B cell (primary cell): ENCODE measurements at regions not wholly inside any gene's neighbourhood (a gene's known extent, or its start where the extent isn't known, plus 50 kb on each side); places are given as distances from the start of the nearest gene placed in this dataset.

Source experiments
- ATAC-seq: fragments of 200-7000 bp; cut with Tn5 transposase; one replicate; pipeline ENCODE4 v1.10.0; 2021; ENCODE audit warnings: low read depth, mild to moderate bottlenecking, moderate number of reproducible peaks, moderate library complexity
- CTCF ChIA-PET: fragments of 350-600 bp; sonication (Branson Sonifier 250); formaldehyde crosslinking; loops from one replicate; lab custom pipeline; 2021; ENCODE audit warnings: antibody characterized with exemption, inconsistent platforms; lab: Charles Lee
- POLR2A ChIA-PET: fragments of 350-600 bp; sonication (Branson Sonifier 250); formaldehyde crosslinking; loops from one replicate; lab custom pipeline; 2021; ENCODE audit warnings: antibody characterized with exemption; lab: Charles Lee
- DNase-seq: peaks from one replicate; pipeline ENCODE4 v3.0.0; 2013
- H2AFZ ChIP-seq: 2 replicates; pipeline ENCODE4 v1.6.1; 2012; ENCODE audit warnings: mild to moderate bottlenecking, low read depth, low read length; ENCODE audit not compliant: insufficient read depth, poor library complexity, severe bottlenecking
- H3K27ac ChIP-seq, 2 donors: 1 replicate in 1 of 2; 2 replicates in 1 of 2; pipeline ENCODE4 v1.5.1; 2012 to 2013; ENCODE audit warnings: low read length in 2 of 2, mild to moderate bottlenecking in 2 of 2, moderate library complexity in 1 of 2
- H3K27me3 ChIP-seq, 4 experiments: fragments of 200-600 bp in 1 of 4; sonication (generic) in 1 of 4; replicated peaks in 1 of 4; 1 replicate in 2 of 4; 2 replicates in 2 of 4; pipeline versions ENCODE4 v1.6.1 to v1.7.0; 2013 to 2016; ENCODE audit warnings: low read length in 3 of 4, mild to moderate bottlenecking in 2 of 4, mixed read lengths in 1 of 4, moderate library complexity in 1 of 4; ENCODE audit not compliant: insufficient read depth in 4 of 4, control insufficient read depth in 3 of 4; ENCODE audit errors: control extremely low read depth in 1 of 4
- H3K36me3 ChIP-seq, 2 experiments: replicated peaks in 1 of 2; 1 replicate in 1 of 2; 2 replicates in 1 of 2; pipeline versions ENCODE4 v1.6.1 to v1.7.1; 2013; ENCODE audit warnings: low read length in 1 of 2; ENCODE audit not compliant: insufficient read depth in 2 of 2, control insufficient read depth in 1 of 2; ENCODE audit errors: control extremely low read depth in 1 of 2, extremely low read depth in 1 of 2
- H3K4me1 ChIP-seq, 2 donors: fragments of 200-600 bp in 1 of 2; sonication (generic) in 1 of 2; 1 replicate in 1 of 2; 2 replicates in 1 of 2; pipeline versions ENCODE4 v1.5.1 to v1.6.1; 2013 to 2017; ENCODE audit warnings: low read length in 2 of 2; ENCODE audit not compliant: control insufficient read depth in 2 of 2, insufficient read depth in 2 of 2
- H3K4me2 ChIP-seq: replicated peaks from 2 replicates; pipeline ENCODE3; 2012; ENCODE audit warnings: mild to moderate bottlenecking, low read depth, low read length; ENCODE audit not compliant: poor library complexity, severe bottlenecking
- H3K4me3 ChIP-seq, 5 experiments: fragments of 200-600 bp in 1 of 5; sonication (generic) in 1 of 5; 1 replicate in 3 of 5; 2 replicates in 2 of 5; pipeline versions ENCODE4 v1.5.1 to v1.7.0; 2011 to 2016; ENCODE audit warnings: low read length in 4 of 5, mild to moderate bottlenecking in 4 of 5, low read depth in 2 of 5, control low read depth in 1 of 5, moderate library complexity in 1 of 5; ENCODE audit not compliant: insufficient read depth in 1 of 5; ENCODE audit errors: control extremely low read depth in 1 of 5, extremely low read depth in 1 of 5
- H3K79me2 ChIP-seq: fragments of 200-600 bp; sonication (generic); one replicate; pipeline ENCODE4 v1.6.0; 2016; ENCODE audit warnings: low read length; ENCODE audit not compliant: control insufficient read depth, insufficient read depth
- H3K9ac ChIP-seq: fragments of 200-600 bp; sonication (generic); 2 replicates; pipeline ENCODE4 v1.6.1; 2017; ENCODE audit warnings: mild to moderate bottlenecking, low read length, moderate library complexity
- H3K9me3 ChIP-seq, 3 donors: one replicate each; pipeline versions ENCODE4 v1.6.1 to v1.7.1; 2013; ENCODE audit warnings: low read length in 2 of 3; ENCODE audit not compliant: control insufficient read depth in 2 of 3, insufficient read depth in 1 of 3; ENCODE audit errors: control extremely low read depth in 1 of 3
- H4K20me1 ChIP-seq: 2 replicates; pipeline ENCODE4 v1.6.0; 2012; ENCODE audit warnings: mild to moderate bottlenecking, low read length; ENCODE audit not compliant: insufficient read depth, control insufficient read depth, poor library complexity, severe bottlenecking
- H3K27ac Mint-ChIP-seq: one replicate; pipeline ENCODE4 v1.8.0; 2021; ENCODE audit warnings: mixed read lengths
- H3K27me3 Mint-ChIP-seq: one replicate; pipeline ENCODE4 v1.8.0; 2021; ENCODE audit warnings: mixed read lengths
- H3K4me1 Mint-ChIP-seq: one replicate; pipeline ENCODE4 v1.8.0; 2021; ENCODE audit warnings: mixed read lengths
- H3K4me3 Mint-ChIP-seq: one replicate; pipeline ENCODE4 v1.8.0; 2021; ENCODE audit warnings: mixed read lengths
- H3K9me3 Mint-ChIP-seq: one replicate; pipeline ENCODE4 v1.8.0; 2022; ENCODE audit warnings: mixed read lengths; ENCODE audit not compliant: insufficient read depth
- CTCF ChIP-seq: fragments of 200-600 bp; IDR thresholded peaks from one replicate; pipeline ENCODE4 v1.8.0; 2022; ENCODE audit warnings: antibody characterized with exemption, mild to moderate bottlenecking
- EZH2 ChIP-seq: IDR thresholded peaks from 2 replicates; pipeline ENCODE4 v1.6.1; 2012; ENCODE audit warnings: borderline replicate concordance, low read depth, mild to moderate bottlenecking, moderate library complexity, low read length; ENCODE audit not compliant: insufficient read depth, poor library complexity, severe bottlenecking
- WGBS: methylation state at CpG from one replicate; pipeline ENCODE4 v1.1.5; 2013; ENCODE audit warnings: missing lambda C conversion rate; ENCODE audit not compliant: insufficient coverage; 5-methylcytosine and 5-hydroxymethylcytosine counted together
- intact Hi-C: fragments of 100-400 bp; cut with micrococcal nuclease; formaldehyde crosslinking; loops from one replicate; pipeline ENCODE4 v1.10.0; 2022

GRCh38 chr6:155595284-155595683 lies 139.6 kb upstream of the NOX3 start:
- Histone ChIP-seq H3K79me2 (no peaks in the 10 kb centered on the region), H3K27me3 (no peaks in the 10 kb centered on the region), H3K4me2 (no peak overlapping the region), H3K27ac (no peak overlapping the region), H2AFZ (no peak overlapping the region), H3K4me1 (no peaks in the 10 kb centered on the region), H4K20me1 (no peaks in the 10 kb centered on the region), H3K9ac (no peak overlapping the region), H3K36me3 (no peaks in the 10 kb centered on the region), H3K4me3 (no peak overlapping the region), H3K9me3 (no peaks in the 10 kb centered on the region)
- intact Hi-C loops: no loop called here
- H3K4me1 Mint-ChIP-seq: no peaks in the 10 kb centered on the region
- H3K27ac Mint-ChIP-seq: no peak overlapping the region
- no peak for ATAC-seq
- H3K4me3 Mint-ChIP-seq: no peak overlapping the region
- CTCF ChIA-PET: no interaction called here
- H3K9me3 Mint-ChIP-seq: no peaks in the 10 kb centered on the region
- peaks cover 17% of the 10 kb centered on the region for H3K27me3 Mint-ChIP-seq
- POLR2A ChIA-PET: no interaction called here
- TF ChIP-seq EZH2 (no peak), CTCF (no peak)
- DNase-seq: no peak

DNA sequence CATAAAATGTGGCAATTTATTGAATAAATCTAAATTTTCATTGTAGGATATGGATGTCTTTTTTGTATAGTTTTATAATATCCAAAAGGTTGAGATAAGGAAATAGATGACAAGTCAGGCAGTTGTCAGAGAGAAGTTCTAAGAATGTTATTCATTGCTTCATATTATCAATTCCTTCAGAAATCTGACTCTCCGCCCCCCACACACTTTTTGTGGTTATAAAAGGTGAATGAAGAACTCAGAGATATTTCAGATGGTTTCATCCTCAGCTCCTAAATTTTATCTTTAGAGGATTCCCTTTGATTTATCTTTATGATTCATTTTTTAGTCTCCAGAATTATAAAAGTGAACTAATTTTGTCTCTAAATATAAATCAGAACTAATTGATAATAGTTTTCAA lies 136.1 kb upstream of the NOX3 start:
- Mint-ChIP-seq H3K4me3 (no peak overlapping the region), H3K27me3 (peaks cover 20% of the 10 kb centered on the region), H3K9me3 (no peaks in the 10 kb centered on the region), H3K27ac (no peak overlapping the region), H3K4me1 (no peaks in the 10 kb centered on the region)
- intact Hi-C loops: no loop called here
- H4K20me1 ChIP-seq: no peaks in the 10 kb centered on the region
- H3K27me3 ChIP-seq: no peaks in the 10 kb centered on the region
- no peak for DNase-seq
- ATAC-seq: no peak
- H3K79me2 ChIP-seq: no peaks in the 10 kb centered on the region
- POLR2A ChIA-PET: no interaction called here
- no peak overlapping the region for H3K27ac ChIP-seq
- H3K9ac ChIP-seq: no peak overlapping the region
- no peaks in the 10 kb centered on the region for H3K4me1 ChIP-seq
- CTCF ChIA-PET: no interaction called here
- H3K9me3 ChIP-seq: no peaks in the 10 kb centered on the region
- no peak overlapping the region for H3K4me3 ChIP-seq
- H3K36me3 ChIP-seq: no peaks in the 10 kb centered on the region
- WGBS: no CpG with 5 or more reads among the region's 1 CpG
- no peak overlapping the region for H2AFZ ChIP-seq
- H3K4me2 ChIP-seq: no peak overlapping the region
- TF ChIP-seq CTCF (no peak), EZH2 (no peak)
